SH-SY5Y (cell line): ENCODE measurements at regions not wholly inside any gene's neighbourhood (a gene's known extent, or its start where the extent isn't known, plus 50 kb on each side); places are given as distances from the start of the nearest gene placed in this dataset.

Source experiments
- GATA2 ChIP-seq: IDR thresholded peaks from 2 replicates; pipeline ENCODE4 v1.6.1; 2011; ENCODE audit warnings: mild to moderate bottlenecking, low read depth, low read length
- GATA3 ChIP-seq: IDR thresholded peaks from 2 replicates; pipeline ENCODE4 v1.6.1; 2011; ENCODE audit warnings: low read depth, mild to moderate bottlenecking, low read length, moderate library complexity

DNA sequence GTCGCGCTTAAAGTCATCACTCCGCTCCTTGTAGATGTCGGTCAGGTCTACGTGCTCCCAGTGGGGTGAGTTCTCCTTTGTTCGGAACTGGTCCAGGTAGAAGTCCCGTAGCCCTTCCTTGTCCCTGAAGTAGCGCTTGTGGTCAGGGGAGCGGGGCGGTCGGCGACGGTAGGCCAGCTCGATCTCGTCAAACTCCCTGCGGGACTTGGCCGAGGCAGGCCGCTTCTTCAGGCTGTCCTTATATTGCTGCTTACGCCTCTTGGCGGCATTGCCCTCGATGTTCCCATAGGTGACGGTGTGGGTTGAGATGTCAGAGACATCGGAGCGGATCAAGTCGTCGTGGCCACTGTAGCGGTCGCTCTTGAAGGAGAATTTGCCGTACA, 367.2 kb downstream of the EMP1 start:
- TF ChIP-seq GATA3 (no peak), GATA2 (no peak)

DNA sequence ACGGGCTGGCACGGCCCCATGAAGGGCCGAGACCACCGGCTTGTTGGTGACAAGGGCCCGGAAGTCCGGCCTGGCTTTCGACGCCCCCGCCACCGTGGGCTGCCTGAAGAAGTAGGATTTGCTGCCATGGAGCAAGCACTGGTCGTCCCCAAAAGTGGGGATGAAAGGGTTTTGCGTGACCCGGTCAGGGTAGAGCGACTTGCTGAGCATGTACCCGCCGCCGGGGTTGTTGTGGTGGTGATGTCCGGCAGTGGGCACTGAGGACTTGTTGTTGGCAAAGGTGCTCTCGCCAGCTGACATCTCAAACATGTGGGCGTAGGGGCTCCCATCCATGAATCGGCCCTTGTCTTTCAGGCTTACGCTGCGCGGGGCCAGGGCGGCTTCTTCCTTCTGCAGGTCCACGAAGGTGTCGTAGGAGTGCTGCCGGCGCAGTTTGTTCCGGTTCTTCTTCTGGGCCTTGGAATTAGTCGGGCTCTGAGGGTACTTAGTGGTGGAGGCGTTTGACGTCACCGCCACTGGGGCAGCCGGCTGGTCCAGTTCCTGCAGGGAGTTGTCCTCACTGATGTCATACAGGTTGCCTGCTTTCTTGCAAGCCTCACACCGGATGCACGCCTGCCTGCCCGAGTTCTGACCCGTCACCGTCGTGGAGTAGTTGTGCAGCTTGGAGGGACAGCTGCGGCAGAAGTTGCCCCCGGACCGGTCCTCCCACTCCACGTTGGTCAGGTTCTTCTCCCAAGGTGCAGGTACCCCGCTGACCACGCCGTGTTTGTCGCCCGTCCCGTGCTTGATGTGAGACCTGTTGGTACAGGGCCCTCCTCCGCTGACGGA, 366.6 kb downstream of the EMP1 start:
- no peak for TF ChIP-seq GATA3

DNA sequence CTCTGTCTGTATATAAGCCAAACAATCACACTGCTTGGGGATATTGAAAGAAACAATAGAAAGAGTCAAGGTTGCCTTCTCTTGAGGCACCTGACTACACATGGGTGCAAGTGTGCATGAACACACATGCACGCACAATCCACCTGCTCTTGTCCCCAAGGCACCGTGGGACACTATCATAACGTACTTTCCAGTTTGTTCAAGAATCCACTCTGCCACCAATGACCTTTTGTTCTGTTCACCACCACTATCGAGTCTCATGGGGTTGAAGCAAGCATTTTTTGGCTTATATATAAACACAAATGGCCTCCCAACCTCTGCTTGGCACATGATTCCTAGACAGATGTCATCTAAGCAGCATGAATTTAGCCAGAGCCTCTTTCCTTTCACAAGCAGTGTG, 365.4 kb downstream of the EMP1 start:
- TF ChIP-seq GATA3, result no peak
- no peak for TF ChIP-seq GATA2

DNA sequence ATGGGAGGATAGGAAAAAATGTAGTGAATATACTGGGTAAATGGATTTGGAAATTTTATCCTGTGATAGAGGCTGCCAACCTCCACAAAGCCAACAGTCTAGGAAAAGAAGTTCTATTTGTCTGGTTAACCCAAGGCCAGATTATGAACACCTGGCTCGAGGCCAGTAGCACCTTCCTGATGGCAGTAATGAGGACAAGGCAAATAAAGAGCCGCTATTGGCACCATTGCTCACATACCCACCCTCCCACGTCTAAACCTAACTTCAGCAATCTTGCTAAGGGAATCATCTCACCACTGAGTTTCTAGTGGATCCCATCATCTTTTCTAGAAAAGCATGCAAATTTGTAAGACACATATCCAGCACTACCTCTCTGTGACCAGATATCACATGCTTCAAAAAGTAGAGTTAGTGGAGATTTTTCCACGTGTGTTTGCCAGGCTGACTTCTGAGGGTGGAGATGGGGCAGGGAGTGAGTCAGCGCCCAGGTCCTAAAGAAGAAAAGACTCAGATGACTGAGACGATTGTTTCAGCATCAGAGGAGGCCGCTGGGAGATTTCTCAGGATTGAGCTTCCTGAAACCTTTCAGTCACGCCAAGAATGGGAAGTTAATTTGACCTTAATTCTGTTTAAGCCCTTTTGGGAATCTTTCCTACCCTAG, 362.9 kb downstream of the EMP1 start:
- TF ChIP-seq GATA3 (no peak), GATA2 (no peak)

DNA sequence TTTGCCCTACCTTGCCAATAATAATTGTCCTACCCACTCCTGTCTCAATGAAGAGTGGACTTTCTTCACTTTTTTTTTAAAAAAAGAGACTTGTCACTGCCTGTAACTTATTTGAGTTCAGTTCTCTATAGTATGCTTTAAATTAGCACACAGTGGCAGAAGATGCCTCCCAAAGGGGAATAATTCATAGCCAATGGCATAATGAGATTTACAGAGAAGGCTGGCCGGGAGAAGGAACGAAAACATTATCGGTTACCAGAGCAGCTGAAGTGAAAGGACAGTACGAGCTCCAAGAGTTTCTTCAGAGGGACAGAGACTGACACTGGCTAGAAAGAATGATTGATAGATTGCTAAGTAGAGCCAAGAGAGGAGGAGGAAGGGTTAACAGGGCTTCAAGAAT, 356.3 kb downstream of the EMP1 start:
- TF ChIP-seq GATA3 (no peak), GATA2 (no peak)

DNA sequence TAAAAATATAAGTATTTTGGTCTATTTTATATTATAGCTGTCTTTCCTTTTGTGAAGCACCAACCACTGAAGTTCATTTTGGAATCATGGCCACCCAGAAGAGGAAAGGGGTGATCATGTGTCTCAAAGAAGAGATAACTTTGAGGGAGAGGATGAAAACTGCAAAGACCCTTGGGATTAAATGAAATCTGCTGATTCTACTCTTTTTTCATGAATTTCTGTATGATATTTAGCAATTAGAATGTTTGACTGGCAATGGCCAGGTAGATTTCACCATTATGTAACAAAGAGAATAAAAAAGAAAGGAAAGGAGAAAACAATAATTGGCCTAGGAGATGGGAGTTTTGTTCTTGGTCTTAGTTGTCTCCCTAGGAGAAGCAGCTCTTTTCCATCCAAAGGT, 350.8 kb downstream of the EMP1 start:
- TF ChIP-seq GATA3, result no peak

DNA sequence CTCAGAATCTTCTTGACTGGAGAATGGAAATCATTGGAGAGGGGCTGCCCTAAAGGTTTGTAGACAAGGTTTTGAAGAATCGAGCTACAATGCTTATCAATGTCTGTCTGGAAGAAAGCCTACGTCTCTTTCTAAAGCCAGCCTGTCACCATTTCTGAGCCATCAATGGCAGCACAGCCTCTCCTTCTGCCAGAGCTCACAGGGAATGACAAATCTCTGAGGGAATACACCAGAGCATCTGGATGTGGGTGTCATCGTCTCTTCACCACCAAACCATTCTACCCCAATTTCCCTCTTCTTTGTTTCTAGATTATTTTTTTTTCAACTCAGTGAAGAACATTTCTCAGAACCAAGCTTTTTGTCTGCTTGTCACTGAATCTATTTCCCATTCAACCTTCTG, 349.7 kb downstream of the EMP1 start:
- TF ChIP-seq GATA3 (no peak), GATA2 (no peak)

DNA sequence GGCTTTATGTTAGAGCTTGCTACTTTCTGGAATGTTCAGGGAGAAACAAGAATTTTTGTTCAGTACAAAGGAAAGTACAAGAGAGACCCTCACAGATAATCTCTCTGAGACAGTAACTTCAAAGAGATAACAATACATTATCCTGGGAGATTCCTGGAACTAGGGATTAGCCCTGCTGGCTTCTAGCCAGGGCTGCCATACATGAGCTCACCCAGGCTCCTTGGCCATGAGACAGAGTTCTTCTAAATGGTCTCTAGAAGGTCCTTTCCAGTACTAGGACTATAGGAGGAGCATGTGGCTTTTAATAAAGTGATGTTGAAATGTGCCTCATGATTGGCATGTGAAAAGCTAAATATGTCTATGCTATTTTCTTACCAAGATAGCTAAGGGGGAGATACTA, 342.5 kb downstream of the EMP1 start:
- TF ChIP-seq GATA2, result no peak
- TF ChIP-seq GATA3, result no peak

DNA sequence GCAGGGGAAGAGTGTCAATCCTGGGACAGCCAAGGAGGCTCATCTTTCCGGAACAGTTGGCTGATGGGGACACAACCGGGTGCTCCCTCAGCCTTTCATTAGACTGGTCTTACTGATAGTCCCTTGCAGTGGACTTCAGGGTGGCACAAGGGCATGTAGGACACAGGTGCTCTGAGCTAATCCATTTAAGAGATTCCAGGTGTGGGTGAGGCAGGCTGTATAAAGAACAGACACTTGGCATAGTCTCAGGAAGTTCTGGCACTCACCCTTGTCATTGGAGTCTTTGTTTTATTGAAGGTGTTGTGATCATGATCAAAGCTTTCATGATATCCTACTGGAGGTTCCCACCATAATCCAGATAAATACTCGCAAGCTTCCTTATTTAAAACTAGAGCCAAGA, 341.6 kb downstream of the EMP1 start:
- TF ChIP-seq GATA3, result no peak

DNA sequence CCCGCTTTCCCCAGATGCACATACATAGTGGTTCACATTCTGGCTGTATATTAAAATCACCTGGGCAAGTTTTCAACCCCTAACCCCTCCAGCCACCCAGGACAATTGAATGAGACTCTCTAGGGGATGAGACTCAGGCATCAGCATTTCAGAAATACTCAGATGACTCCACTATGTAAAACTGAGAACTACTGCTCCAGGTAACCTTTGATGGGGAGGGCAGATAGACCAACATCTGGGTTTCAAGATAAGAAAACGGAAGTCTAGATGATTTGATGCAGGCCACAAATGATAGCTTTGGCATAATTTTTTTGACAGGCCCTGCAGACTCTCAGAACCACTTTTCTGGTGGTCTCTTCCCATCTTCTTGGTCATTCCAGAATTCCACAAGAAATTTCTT, 341.1 kb downstream of the EMP1 start:
- 0 out of 2 replicates have a peak, but pooled peaks have one; percentile 7 for TF ChIP-seq GATA2
- TF ChIP-seq GATA3, result no peak

DNA sequence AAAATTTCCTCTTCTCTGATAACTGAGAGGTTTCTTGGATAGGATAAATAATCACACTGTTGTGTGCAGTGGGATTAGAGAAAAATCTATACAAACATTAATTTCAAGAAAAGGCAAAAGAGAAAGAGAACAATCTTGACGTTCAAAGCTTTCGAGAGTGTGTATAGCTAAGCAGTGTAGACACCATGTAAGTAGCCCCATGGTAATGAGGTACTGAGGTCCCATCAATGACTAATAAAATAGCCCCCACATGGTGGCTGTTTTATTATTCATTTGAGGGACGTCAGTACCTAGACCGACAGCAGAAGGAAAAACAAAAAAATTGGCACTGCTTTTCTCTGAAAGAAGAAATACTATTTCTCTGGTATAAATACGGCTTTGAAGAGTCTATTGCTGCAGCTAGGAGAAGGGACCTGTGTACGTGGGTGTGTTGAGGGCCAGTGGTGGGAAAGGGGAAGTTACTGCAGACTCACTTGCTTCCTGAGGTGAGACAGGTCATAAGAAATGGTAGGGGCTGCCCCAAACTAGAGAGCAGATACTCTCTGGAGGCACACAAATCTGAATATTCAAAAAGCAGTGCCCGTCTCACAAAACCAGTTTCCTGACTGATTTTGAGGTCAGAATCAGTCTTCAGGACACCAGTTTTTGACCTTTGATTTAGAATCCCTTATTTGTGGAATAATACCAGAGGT, 339.8 kb downstream of the EMP1 start:
- TF ChIP-seq GATA2 (no peak), GATA3 (no peak)

DNA sequence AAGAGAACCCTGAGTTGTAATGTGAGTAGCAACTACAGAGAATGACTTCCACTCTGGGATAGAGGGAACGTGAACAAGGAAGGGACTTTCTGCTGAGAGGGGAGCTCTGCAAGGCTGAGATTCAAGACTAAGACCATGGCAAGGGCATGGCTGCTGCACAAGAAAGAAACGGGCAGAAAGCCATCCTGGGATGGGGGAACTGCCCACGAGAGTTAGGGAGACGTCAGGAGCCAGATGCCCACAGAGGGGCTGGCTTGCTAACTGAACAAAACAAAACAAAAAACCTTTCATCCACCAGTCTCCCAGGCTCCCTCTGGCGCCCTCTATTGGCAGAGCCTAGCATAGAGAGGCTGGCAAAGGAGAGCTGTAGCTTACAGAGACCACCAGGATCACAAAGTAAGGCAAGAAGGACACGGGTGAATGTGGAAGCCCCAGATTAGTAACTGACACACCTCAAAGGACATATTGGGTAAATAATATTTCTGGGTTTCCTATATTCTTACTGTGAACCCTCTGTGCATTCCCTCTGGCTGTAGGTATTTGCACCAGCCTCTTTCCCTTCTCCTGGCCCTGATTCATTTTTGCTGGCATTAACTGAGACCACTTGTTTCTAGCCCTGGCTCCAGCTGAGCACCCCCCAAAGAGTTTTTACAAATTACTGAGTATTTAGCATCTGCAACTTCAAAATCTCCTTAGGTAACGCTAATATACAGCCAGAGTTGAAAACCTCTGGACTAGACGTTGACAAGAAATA, 338.3 kb downstream of the EMP1 start:
- TF ChIP-seq GATA3, result no peak

DNA sequence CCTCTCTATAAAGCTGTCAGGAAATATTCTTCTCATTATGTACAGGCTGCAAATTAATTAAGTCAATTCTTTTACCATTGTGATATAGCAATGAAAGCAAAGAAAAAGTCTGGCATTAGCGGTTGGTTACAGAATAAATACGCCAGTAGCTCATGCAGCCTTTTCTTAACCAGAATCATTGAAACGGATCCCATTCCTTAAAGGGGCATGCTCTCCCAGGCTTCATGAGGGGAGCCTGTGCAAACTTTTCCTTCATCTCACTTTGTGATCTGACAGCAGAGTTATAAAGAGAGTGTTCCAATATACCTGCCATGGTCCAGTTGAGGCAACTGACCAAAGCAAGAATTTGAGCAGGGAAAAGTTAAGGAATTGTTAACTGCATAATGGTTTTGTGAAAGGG, 337.7 kb downstream of the EMP1 start:
- TF ChIP-seq GATA3 (no peak), GATA2 (no peak)

DNA sequence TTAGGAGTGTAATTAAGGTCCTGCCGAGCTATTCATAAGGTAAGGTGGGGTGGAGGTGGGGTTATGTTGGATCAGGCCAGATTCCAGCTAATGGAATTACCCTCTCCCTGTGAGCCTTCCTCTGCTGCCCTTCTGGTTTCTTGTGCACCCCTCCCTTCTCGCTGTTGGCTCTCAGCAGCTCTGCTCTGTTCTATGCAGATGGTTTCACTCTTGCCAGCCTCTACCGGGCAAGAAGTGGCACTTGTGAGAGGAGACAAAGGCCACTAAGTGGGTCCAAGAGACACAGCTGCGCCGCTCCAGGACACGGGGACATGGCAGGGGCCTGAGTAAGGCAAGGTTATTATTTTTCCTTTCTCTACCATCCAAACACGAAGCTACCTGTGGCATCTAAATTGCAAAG, 334.4 kb downstream of the EMP1 start:
- no peak for TF ChIP-seq GATA2

DNA sequence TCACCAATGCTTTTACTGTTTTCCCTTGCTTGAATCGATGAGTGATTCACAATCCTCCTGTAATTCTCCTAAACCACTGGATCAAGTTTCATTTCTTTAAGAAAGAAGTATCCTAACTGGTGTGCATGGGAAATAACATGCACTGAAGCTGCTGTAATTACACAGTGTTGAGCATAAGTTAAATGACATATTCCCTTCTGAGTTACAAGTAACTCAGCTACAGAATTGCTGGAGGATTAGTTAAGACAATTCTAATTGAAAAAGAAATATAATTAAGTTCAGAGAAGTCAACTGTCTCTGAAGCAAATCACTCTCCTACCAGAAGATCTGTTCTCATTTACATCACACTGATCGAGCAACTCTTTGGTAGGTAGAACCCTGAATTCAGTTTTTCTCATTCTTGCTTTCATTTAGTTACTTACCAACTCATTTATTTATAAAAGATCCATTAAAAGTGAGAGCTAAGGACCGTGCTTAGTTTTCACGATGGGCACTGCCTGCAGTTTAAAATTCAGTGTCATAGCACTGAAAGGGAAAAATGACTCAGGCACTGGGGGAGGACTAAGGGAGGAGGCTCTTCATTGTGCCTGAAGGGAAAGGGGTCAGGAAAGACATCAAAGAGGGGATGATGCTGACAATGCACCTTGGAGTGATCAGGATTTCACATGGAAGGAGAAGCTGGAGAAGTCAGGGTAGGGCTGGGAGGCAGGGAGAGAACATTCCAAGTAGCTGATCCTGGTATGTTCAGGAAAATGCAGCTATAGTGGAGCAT, 327.2 kb downstream of the EMP1 start:
- no peak for TF ChIP-seq GATA2
